ENCODE measurements at regions not wholly inside any gene's neighbourhood (a gene's known extent, or its start where the extent isn't known, plus 50 kb on each side); places are given as distances from the start of the nearest gene placed in this dataset.
"Not testable (repeated sequence)": the region's sequence is repeated elsewhere in the genome, so short reads cannot be mapped to it uniquely, and the experiment has no call there.

DNA sequence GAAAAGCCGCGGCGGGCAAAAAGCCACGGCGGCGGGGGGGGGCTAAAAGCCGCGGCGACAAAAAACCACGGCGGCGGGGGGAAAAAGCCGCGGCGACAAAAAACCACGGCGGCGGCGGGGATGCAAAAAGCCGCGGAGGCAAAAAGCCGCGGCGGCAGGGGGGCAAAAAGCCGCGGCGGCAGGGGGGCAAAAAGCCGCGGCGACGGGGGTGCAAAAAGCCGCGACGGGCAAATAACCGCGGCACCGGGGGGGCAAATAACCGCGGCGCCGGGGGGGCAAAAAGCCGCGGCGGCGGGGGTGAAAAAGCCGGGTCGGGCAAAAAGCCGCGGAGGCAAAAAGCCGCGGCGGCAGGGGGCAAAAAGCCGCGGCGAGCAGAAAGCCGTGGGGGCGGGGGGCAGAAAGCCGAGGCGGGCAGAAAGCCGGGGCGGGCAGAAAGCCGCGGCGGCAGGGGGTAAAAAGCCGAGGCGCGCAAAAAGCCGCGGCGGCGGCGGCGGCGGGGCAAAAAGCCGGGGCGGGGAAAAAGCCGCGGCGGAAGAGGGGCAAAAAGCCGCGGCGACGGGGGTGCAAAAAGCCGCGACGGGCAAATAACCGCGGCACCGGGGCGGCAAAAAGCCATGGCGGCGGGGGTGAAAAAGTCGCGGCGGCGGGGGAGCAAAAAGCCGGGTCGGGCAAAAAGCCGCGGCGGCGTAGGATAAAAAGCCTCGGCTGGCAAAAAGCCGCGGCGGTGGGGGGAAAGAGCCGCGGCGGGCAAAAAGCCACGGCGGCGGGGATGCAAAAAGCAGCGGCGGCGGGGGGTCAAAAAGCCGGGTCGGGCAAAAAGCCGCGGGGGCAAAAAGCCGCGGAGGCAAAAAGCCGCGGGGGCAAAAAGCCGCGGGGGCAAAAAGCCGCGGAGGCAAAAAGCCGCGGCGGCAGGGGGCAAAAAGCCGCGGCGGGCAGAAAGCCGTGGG, 1632.4 kb downstream of the RPIA start:
- H3K4me3 ChIP-seq (ENCODE audit: low read length, poor library complexity, severe bottlenecking); H4K20me1 ChIP-seq (ENCODE audit: insufficient read depth, low read length, poor library complexity, severe bottlenecking); H3F3A ChIP-seq (ENCODE audit: low read depth); H2AFZ ChIP-seq (ENCODE audit: low read length); H3K9me2 ChIP-seq (replicated peaks; ENCODE audit: low read depth, low read length); H3K9ac ChIP-seq (ENCODE audit: low read depth, low read length, poor library complexity, severe bottlenecking); H3K4me1 ChIP-seq (ENCODE audit: insufficient read depth, low read length, poor library complexity, severe bottlenecking); H3K79me2 ChIP-seq (ENCODE audit: insufficient read depth, low read length); H3K36me3 ChIP-seq (ENCODE audit: insufficient read depth, low read length); H3K27me3 ChIP-seq (ENCODE audit: insufficient read depth, low read length, poor library complexity, severe bottlenecking); H3K4me2 ChIP-seq (ENCODE audit: low read depth, low read length, poor library complexity, severe bottlenecking); H3K9me3 ChIP-seq (ENCODE audit: insufficient read depth, low read depth, low read length): not testable (repeated sequence)

GRCh38 chr2:90324672-90325071, 1633.2 kb downstream of the RPIA start:
- H3K9me3 ChIP-seq (ENCODE audit: insufficient read depth, low read depth, low read length); H3K79me2 ChIP-seq (ENCODE audit: insufficient read depth, low read length); H2AFZ ChIP-seq (ENCODE audit: low read length); H3F3A ChIP-seq (ENCODE audit: low read depth); H3K9ac ChIP-seq (ENCODE audit: low read depth, low read length, poor library complexity, severe bottlenecking); H3K4me1 ChIP-seq (ENCODE audit: insufficient read depth, low read length, poor library complexity, severe bottlenecking); H3K27me3 ChIP-seq (ENCODE audit: insufficient read depth, low read length, poor library complexity, severe bottlenecking); H3K4me2 ChIP-seq (ENCODE audit: low read depth, low read length, poor library complexity, severe bottlenecking); H3K4me3 ChIP-seq (ENCODE audit: low read length, poor library complexity, severe bottlenecking); H3K9me2 ChIP-seq (replicated peaks; ENCODE audit: low read depth, low read length); H4K20me1 ChIP-seq (ENCODE audit: insufficient read depth, low read length, poor library complexity, severe bottlenecking); H3K36me3 ChIP-seq (ENCODE audit: insufficient read depth, low read length): not testable (repeated sequence)

DNA sequence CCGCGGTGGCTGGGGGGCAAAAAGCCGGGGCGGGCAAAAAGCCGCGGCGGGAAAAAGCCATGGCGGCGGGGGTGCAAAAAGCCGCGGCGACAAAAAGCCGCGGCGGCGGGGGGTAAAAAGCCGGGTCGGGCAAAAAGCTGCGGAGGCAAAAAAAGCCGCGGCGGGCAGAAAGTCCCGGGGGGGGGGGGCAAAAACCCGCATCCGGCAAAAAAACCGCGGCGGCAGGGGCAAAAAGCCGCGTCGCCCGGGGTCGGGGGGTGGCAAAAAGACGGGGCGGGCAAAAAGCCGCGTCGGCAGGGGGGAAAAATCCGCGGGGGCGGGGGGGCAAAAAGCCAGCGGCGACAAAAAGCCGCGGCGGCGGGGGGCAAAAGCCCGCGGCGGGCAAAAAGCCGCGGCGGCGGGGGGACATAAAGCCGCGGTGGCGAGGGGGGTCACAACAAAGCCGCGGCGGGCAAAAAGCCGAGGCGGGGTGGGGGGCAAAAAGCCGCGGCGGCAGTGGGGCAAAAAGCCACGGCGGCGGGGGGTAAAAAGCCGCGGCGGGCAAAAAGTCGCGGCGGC, 1634.4 kb downstream of the RPIA start:
- H3K9me2 ChIP-seq (replicated peaks; ENCODE audit: low read depth, low read length); H3K9ac ChIP-seq (ENCODE audit: low read depth, low read length, poor library complexity, severe bottlenecking); H3K27me3 ChIP-seq (ENCODE audit: insufficient read depth, low read length, poor library complexity, severe bottlenecking); H2AFZ ChIP-seq (ENCODE audit: low read length); H3K4me2 ChIP-seq (ENCODE audit: low read depth, low read length, poor library complexity, severe bottlenecking); H4K20me1 ChIP-seq (ENCODE audit: insufficient read depth, low read length, poor library complexity, severe bottlenecking); H3K9me3 ChIP-seq (ENCODE audit: insufficient read depth, low read depth, low read length); H3K79me2 ChIP-seq (ENCODE audit: insufficient read depth, low read length); H3K4me3 ChIP-seq (ENCODE audit: low read length, poor library complexity, severe bottlenecking); H3K4me1 ChIP-seq (ENCODE audit: insufficient read depth, low read length, poor library complexity, severe bottlenecking); H3K36me3 ChIP-seq (ENCODE audit: insufficient read depth, low read length); H3F3A ChIP-seq (ENCODE audit: low read depth): not testable (repeated sequence)

DNA sequence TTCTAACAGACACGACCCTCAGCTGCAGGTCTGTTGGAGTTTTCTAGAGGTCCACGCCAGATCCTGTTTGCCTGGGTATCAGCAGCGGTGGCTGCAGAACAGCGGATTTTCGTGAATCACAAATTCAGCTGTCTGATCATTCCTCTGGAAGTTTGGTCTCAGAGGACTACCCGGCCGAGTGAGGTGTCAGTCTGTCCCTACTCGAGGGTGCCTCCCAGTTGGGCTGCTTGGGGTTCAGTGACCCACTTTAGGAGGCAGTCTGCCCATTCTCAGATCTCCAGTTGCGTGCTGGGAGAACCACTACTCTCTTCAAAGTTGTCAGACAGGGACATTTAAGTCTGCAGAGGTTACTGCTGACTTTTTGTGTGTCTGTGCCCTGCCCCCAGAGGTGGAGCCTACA, 1664.1 kb downstream of the RPIA start:
- not testable (repeated sequence) for H3K9me3 ChIP-seq (ENCODE audit: insufficient read depth, low read depth, low read length); H4K20me1 ChIP-seq (ENCODE audit: insufficient read depth, low read length, poor library complexity, severe bottlenecking); H3K79me2 ChIP-seq (ENCODE audit: insufficient read depth, low read length); H3K9me2 ChIP-seq (replicated peaks; ENCODE audit: low read depth, low read length); H3K27me3 ChIP-seq (ENCODE audit: insufficient read depth, low read length, poor library complexity, severe bottlenecking); H3K36me3 ChIP-seq (ENCODE audit: insufficient read depth, low read length); H3F3A ChIP-seq (ENCODE audit: low read depth); H3K4me3 ChIP-seq (ENCODE audit: low read length, poor library complexity, severe bottlenecking); H3K9ac ChIP-seq (ENCODE audit: low read depth, low read length, poor library complexity, severe bottlenecking); H2AFZ ChIP-seq (ENCODE audit: low read length); H3K4me1 ChIP-seq (ENCODE audit: insufficient read depth, low read length, poor library complexity, severe bottlenecking); H3K4me2 ChIP-seq (ENCODE audit: low read depth, low read length, poor library complexity, severe bottlenecking)

GRCh38 chr2:90359344-90359743, 1667.9 kb downstream of the RPIA start:
- not testable (repeated sequence) for H3K4me3 ChIP-seq (ENCODE audit: low read length, poor library complexity, severe bottlenecking); H3K4me2 ChIP-seq (ENCODE audit: low read depth, low read length, poor library complexity, severe bottlenecking); H2AFZ ChIP-seq (ENCODE audit: low read length); H3K36me3 ChIP-seq (ENCODE audit: insufficient read depth, low read length); H4K20me1 ChIP-seq (ENCODE audit: insufficient read depth, low read length, poor library complexity, severe bottlenecking); H3F3A ChIP-seq (ENCODE audit: low read depth); H3K9me3 ChIP-seq (ENCODE audit: insufficient read depth, low read depth, low read length); H3K79me2 ChIP-seq (ENCODE audit: insufficient read depth, low read length); H3K9me2 ChIP-seq (replicated peaks; ENCODE audit: low read depth, low read length); H3K9ac ChIP-seq (ENCODE audit: low read depth, low read length, poor library complexity, severe bottlenecking); H3K27me3 ChIP-seq (ENCODE audit: insufficient read depth, low read length, poor library complexity, severe bottlenecking); H3K4me1 ChIP-seq (ENCODE audit: insufficient read depth, low read length, poor library complexity, severe bottlenecking)

DNA sequence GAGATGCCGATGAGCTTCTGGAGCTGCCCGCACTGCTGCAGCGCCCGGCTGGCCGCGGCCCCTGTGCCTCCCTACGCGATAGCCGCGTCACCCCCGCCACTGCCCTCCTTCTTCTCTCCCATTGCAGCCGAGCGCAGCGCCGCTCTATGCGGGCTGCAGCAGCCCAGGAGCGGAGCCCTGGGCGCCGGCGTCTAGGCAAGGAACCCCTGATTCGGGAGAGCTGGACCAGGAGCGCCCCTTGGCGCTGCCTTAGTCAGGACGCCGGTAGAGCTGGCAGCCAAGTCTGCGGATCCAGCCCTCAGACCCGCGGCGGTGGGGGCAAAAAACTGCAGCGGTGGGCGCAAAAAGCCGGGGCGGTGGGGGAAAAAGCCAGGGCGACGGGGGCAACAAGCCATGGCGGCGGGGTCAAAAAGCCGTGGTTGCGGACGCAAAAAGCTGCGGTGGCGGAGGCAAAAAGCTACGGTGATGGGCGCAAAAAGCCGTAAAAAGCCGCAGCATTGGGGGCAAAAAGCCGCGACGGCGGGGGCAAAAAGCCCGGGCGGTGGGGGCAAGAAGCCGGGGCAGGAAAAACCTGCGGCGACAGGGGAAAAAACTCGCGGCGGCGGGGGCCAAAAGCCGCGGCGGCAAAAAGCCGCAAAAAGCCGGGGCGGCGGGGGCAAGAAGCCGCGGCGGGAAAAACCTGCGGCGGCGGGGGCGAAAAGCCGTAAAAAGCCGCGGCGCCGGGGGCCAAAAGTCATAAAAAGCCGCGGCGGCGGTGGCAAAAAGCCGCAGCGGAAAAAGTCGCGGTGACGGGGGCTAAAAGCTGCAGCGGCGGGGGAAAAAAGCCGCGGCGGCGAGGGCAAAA, 1668.6 kb downstream of the RPIA start:
- not testable (repeated sequence) for H3F3A ChIP-seq (ENCODE audit: low read depth); H3K36me3 ChIP-seq (ENCODE audit: insufficient read depth, low read length); H3K27me3 ChIP-seq (ENCODE audit: insufficient read depth, low read length, poor library complexity, severe bottlenecking); H4K20me1 ChIP-seq (ENCODE audit: insufficient read depth, low read length, poor library complexity, severe bottlenecking); H3K9ac ChIP-seq (ENCODE audit: low read depth, low read length, poor library complexity, severe bottlenecking); H3K4me2 ChIP-seq (ENCODE audit: low read depth, low read length, poor library complexity, severe bottlenecking); H3K9me2 ChIP-seq (replicated peaks; ENCODE audit: low read depth, low read length); H3K9me3 ChIP-seq (ENCODE audit: insufficient read depth, low read depth, low read length); H3K79me2 ChIP-seq (ENCODE audit: insufficient read depth, low read length); H3K4me3 ChIP-seq (ENCODE audit: low read length, poor library complexity, severe bottlenecking); H3K4me1 ChIP-seq (ENCODE audit: insufficient read depth, low read length, poor library complexity, severe bottlenecking); H2AFZ ChIP-seq (ENCODE audit: low read length)

GRCh38 chr2:90360731-90361035, 1669.2 kb downstream of the RPIA start:
- H3K9me2 ChIP-seq (replicated peaks; ENCODE audit: low read depth, low read length); H3K4me3 ChIP-seq (ENCODE audit: low read length, poor library complexity, severe bottlenecking); H3K4me1 ChIP-seq (ENCODE audit: insufficient read depth, low read length, poor library complexity, severe bottlenecking); H3K27me3 ChIP-seq (ENCODE audit: insufficient read depth, low read length, poor library complexity, severe bottlenecking); H3K9ac ChIP-seq (ENCODE audit: low read depth, low read length, poor library complexity, severe bottlenecking); H2AFZ ChIP-seq (ENCODE audit: low read length); H3K4me2 ChIP-seq (ENCODE audit: low read depth, low read length, poor library complexity, severe bottlenecking); H3K79me2 ChIP-seq (ENCODE audit: insufficient read depth, low read length); H3K36me3 ChIP-seq (ENCODE audit: insufficient read depth, low read length); H3F3A ChIP-seq (ENCODE audit: low read depth); H3K9me3 ChIP-seq (ENCODE audit: insufficient read depth, low read depth, low read length); H4K20me1 ChIP-seq (ENCODE audit: insufficient read depth, low read length, poor library complexity, severe bottlenecking): not testable (repeated sequence)
